Fibroblast of skin of scalp (primary cell): ENCODE measurements at regions not wholly inside any gene's neighbourhood (a gene's known extent, or its start where the extent isn't known, plus 50 kb on each side); places are given as distances from the start of the nearest gene placed in this dataset.
A peak's percentile ranks its signal among the peaks of the same experiment; 100 is the strongest.

Experiments used
- DNase-seq: peaks from one replicate; pipeline ENCODE4 v3.0.0-alpha.2; 2013

- no peak for DNase-seq
These were observed 148.8 kb downstream of the INO80D start for GRCh38 chr2:205937211-205937610.

- no peak for DNase-seq
These were observed 149.5 kb downstream of the INO80D start for GRCh38 chr2:205936446-205936845.

GRCh38 chr2:205934443-205934842 lies 151.5 kb downstream of the INO80D start:
- DNase-seq, result no peak

- no peak for DNase-seq
These were observed 153.1 kb downstream of the INO80D start for GRCh38 chr2:205932861-205933260.

GRCh38 chr2:205931388-205931787 lies 154.6 kb downstream of the INO80D start:
- no peak for DNase-seq

- peak; percentile 25 for DNase-seq
These were observed 155.8 kb downstream of the INO80D start for GRCh38 chr2:205930209-205930608.

- no peak for DNase-seq
These were observed 156.6 kb downstream of the INO80D start for GRCh38 chr2:205929246-205929942.

- peak; percentile 64 for DNase-seq
These were observed 160.3 kb downstream of the INO80D start for GRCh38 chr2:205925373-205926337.

- no peak for DNase-seq
These were observed 161.3 kb downstream of the INO80D start for GRCh38 chr2:205924676-205925075.

- no peak for DNase-seq
These were observed 170.8 kb downstream of the INO80D start for GRCh38 chr2:205915130-205915524.

- no peak for DNase-seq
These were observed 171.5 kb downstream of the INO80D start for GRCh38 chr2:205914213-205915129.

- DNase-seq, result no peak
These were observed 172.3 kb downstream of the INO80D start for GRCh38 chr2:205913668-205914067.

GRCh38 chr2:205911306-205911705 lies 174.7 kb downstream of the INO80D start:
- DNase-seq, result no peak

- no peak for DNase-seq
These were observed 176.8 kb downstream of the INO80D start for GRCh38 chr2:205909184-205909572.

- DNase-seq, result peak; percentile 45
These were observed 177.5 kb downstream of the INO80D start for GRCh38 chr2:205908212-205909183.

- DNase-seq, result no peak
These were observed 179.6 kb downstream of the INO80D start for GRCh38 chr2:205906419-205906818.

- no peak for DNase-seq
These were observed 180.4 kb downstream of the INO80D start for GRCh38 chr2:205905576-205905975.

GRCh38 chr2:205904873-205905272 lies 181.1 kb downstream of the INO80D start:
- no peak for DNase-seq

GRCh38 chr2:205903549-205904129 lies 182.3 kb downstream of the INO80D start:
- DNase-seq, result no peak

GRCh38 chr2:205902900-205903237 lies 183.1 kb downstream of the INO80D start:
- DNase-seq, result no peak
